ENCODE measurements at regions not wholly inside any gene's neighbourhood (a gene's known extent, or its start where the extent isn't known, plus 50 kb on each side); places are given as distances from the start of the nearest gene placed in this dataset.

GRCh38 chr2:8329660-8330622 lies 351.9 kb upstream of the ID2 start:
- no peaks in the 10 kb centered on the region for H3K9me2 ChIP-seq (ENCODE audit: insufficient read depth)
- ChIA-PET POLR2A (no interaction called here), RAD21 (ENCODE audit: low non-redundant PET in 1 of 2, low total read pairs in 2 of 2, uncharacterized antibody in 2 of 2, unreplicated experiment in 2 of 2) (no interaction called here), CTCF (no interaction called here)
- ATAC-seq (no peak), DNase-seq (ENCODE audit: low read depth, low spot score) (no peak)
- no peak overlapping the region for H3K4me2 ChIP-seq (ENCODE audit: low read length)
- no TSS peak for BruUV-seq (replicated peaks)
- H3K4me3 ChIP-seq (replicated peaks in 1 of 2; ENCODE audit: low read depth in 1 of 2, low read length in 2 of 2), result no peak overlapping the region
- H3K27me3 ChIP-seq (ENCODE audit: insufficient read depth, low read length), result no peaks in the 10 kb centered on the region
- intact Hi-C loops (cut with micrococcal nuclease), result no loop called here
- no peaks in the 10 kb centered on the region for H3K36me3 ChIP-seq (ENCODE audit: control insufficient read depth in 1 of 2, insufficient read depth in 2 of 2, low read length in 2 of 2)
- no peak overlapping the region for H2AFZ ChIP-seq (ENCODE audit: low read depth, low read length, poor library complexity, severe bottlenecking)
- H4K20me1 ChIP-seq (ENCODE audit: insufficient read depth), result no peaks in the 10 kb centered on the region
- H3K4me1 ChIP-seq (ENCODE audit: control insufficient read depth in 1 of 2, insufficient read depth in 2 of 2, low read length in 2 of 2), result no peaks in the 10 kb centered on the region
- no peak overlapping the region for H3K9ac ChIP-seq (ENCODE audit: low read length)
- no peak overlapping the region for H3K27ac ChIP-seq (ENCODE audit: low read depth, low read length)
- TF ChIP-seq ZBTB33 (IDR thresholded peaks at IDR 0.05; ENCODE audit: extremely low read depth, insufficient replicate concordance, low read length) (no peak), EZH2phosphoT487 (IDR thresholded peaks at IDR 0.05; ENCODE audit: borderline replicate concordance) (no peak), REST (IDR thresholded peaks at IDR 0.05; ENCODE audit: low read depth) (no peak), RAD21 (IDR thresholded peaks at IDR 0.05; ENCODE audit: low read depth) (0 out of 2 replicates have a peak, but pooled peaks have one; percentile 14), FOSL1 (IDR thresholded peaks at IDR 0.05; ENCODE audit: low read depth) (no peak), POLR2AphosphoS5 (IDR thresholded peaks at IDR 0.05; ENCODE audit: low read depth, low read length) (no peak)
- H3K9me3 ChIP-seq (ENCODE audit: control insufficient read depth in 1 of 2, insufficient read depth in 1 of 2, low read depth in 1 of 2, low read length in 2 of 2), result no peaks in the 10 kb centered on the region
- no peaks in the 10 kb centered on the region for H3K79me2 ChIP-seq (ENCODE audit: insufficient read depth, low read length)
